ENCODE measurements at regions not wholly inside any gene's neighbourhood (a gene's known extent, or its start where the extent isn't known, plus 50 kb on each side); places are given as distances from the start of the nearest gene placed in this dataset.
"Not testable (repeated sequence)": the region's sequence is repeated elsewhere in the genome, so short reads cannot be mapped to it uniquely, and the experiment has no call there.

- DNase-seq, result no peak
These were observed 116.9 kb upstream of the KLF14 start for GRCh38 chr7:130850956-130851355.

GRCh38 chr7:130852867-130853266, 118.9 kb upstream of the KLF14 start:
- no peak for DNase-seq

- no peak for DNase-seq
These were observed 119.7 kb upstream of the KLF14 start for GRCh38 chr7:130853503-130854279.

GRCh38 chr7:130854481-130854880, 120.5 kb upstream of the KLF14 start:
- DNase-seq, result no peak

- no peak for DNase-seq
These were observed 122.9 kb upstream of the KLF14 start for GRCh38 chr7:130856866-130857265.

GRCh38 chr7:130860832-130861231, 126.8 kb upstream of the KLF14 start:
- not testable (repeated sequence) for DNase-seq

- no peak for DNase-seq
These were observed 131.6 kb upstream of the KLF14 start for GRCh38 chr7:130865408-130866236.

GRCh38 chr7:130867039-130867438, 133.0 kb upstream of the KLF14 start:
- no peak for DNase-seq

GRCh38 chr7:130867581-130868136, 133.7 kb upstream of the KLF14 start:
- DNase-seq, result no peak

- DNase-seq, result no peak
These were observed 134.1 kb upstream of the KLF14 start for GRCh38 chr7:130868139-130868538.

GRCh38 chr7:130869918-130870317, 135.9 kb upstream of the KLF14 start:
- no peak for DNase-seq

GRCh38 chr7:130872341-130872740, 138.3 kb upstream of the KLF14 start:
- no peak for DNase-seq

GRCh38 chr7:130872756-130873448, 138.9 kb upstream of the KLF14 start:
- DNase-seq, result no peak

GRCh38 chr7:130874071-130874915, 140.3 kb upstream of the KLF14 start:
- no peak for DNase-seq

- DNase-seq, result no peak
These were observed 141.3 kb upstream of the KLF14 start for GRCh38 chr7:130875265-130875741.

- DNase-seq, result no peak
These were observed 141.9 kb upstream of the KLF14 start for GRCh38 chr7:130875901-130876300.

- DNase-seq, result peak in 1 of 2 donors; percentile 1
These were observed 143.4 kb upstream of the KLF14 start for GRCh38 chr7:130877236-130877990.

GRCh38 chr7:130877991-130878305, 143.9 kb upstream of the KLF14 start:
- DNase-seq, result no peak

GRCh38 chr7:130878785-130879184, 144.8 kb upstream of the KLF14 start:
- DNase-seq, result peak in 1 of 2 donors; percentile 1

- no peak for DNase-seq
These were observed 145.2 kb upstream of the KLF14 start for GRCh38 chr7:130879191-130879590.

GRCh38 chr7:130880668-130881067, 146.7 kb upstream of the KLF14 start:
- DNase-seq, result no peak
